Cardiac septum (tissue), 1 donor: ENCODE measurements at regions not wholly inside any gene's neighbourhood (a gene's known extent, or its start where the extent isn't known, plus 50 kb on each side); places are given as distances from the start of the nearest gene placed in this dataset.
"Not testable (repeated sequence)": the region's sequence is repeated elsewhere in the genome, so short reads cannot be mapped to it uniquely, and the experiment has no call there.

ENCODE experiments used
- DNase-seq: peaks from one replicate; pipeline ENCODE4 v3.0.0-alpha.2; 2020; ENCODE audit warnings: low spot score
- intact Hi-C: fragments of 100-400 bp; cut with DNase I; formaldehyde crosslinking; loops from one replicate; pipeline ENCODE4 v1.14.0; 2022
- donor health status: DM: no; HTN: no; CAD: no.

DNA sequence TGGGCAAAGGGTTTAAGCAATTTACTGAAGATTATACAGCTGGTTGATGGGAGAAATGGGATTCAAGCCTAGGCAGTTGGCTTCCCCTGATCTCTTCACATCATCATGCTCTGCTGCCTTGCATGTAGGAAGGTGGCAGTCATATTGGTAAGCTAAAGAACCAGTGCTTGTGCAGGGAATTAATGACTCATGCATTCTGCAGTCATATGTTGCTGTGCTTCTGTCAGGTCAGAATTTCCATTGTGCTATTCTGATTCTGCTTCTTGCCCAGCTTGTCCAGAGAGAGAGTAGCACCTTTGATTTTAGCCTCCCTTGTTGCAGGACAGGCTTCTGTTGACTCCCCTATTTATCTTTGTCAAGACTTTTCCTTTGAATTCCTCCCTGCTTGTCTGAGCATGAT is 114.0 kb upstream of the IKBKE start:
- DNase-seq, intact Hi-C loops: not testable (repeated sequence)

DNA sequence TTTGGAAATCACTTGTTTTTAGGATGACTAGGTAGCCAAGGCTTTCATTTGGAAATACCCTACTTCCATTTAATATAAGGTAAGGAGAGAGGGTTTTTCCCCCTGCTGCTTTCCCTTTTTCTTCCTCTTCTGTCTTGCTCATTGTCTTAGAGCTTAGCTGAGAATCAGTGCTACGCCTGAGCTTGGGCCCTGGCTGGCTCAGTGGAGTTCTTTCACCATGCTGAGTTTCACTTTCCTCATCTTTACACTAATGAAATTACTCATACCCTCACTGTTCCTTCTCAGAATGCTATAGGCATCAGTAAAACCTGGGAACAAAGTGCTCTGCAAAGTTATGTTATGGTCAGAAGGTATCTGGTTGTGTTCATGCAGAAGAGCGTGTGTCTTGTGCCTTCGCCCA is 112.3 kb upstream of the IKBKE start:
- DNase-seq, intact Hi-C loops: not testable (repeated sequence)

DNA sequence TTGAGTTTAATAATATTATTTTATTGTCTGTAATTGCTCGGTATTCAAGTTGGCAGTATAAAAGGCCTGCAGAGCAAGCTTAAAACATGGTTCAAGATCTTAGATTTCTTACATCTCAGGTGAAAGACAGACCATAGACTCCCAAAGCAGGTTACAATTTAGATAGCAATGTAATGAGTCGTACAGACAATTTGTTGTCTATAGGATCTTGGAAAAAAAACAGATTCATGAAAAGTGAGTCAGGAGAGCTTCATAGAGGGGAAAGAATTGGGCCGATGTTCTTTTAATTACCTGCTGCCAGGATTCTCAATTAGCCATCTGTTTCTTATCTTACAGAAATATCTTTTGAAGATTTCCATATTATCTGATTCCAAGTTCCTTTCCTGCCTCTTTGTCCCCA is 111.5 kb upstream of the IKBKE start:
- intact Hi-C loops, DNase-seq: not testable (repeated sequence)

DNA sequence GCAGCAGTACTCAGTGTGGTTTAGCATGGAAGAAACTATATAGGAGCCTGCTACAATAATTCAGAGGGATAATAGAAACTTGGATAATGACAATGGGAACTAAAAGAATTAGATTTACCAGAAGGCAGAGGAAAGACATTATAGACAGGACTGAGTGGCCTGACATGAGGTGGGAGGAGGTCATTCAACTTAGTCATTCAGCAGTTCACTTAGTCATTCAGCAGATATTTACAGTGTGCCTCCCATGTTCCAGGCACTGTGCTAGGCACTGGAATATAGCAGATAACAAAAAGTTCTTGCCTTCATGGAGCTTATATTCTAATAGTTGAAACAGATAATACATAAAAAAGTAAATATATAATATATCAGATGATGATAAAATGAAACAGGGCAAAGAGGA is 110.9 kb upstream of the IKBKE start:
- intact Hi-C loops, DNase-seq: not testable (repeated sequence)

- DNase-seq, intact Hi-C loops: not testable (repeated sequence)
Observed at GRCh38 chr1:206361978-206362543, 108.2 kb upstream of the IKBKE start.

- intact Hi-C loops, DNase-seq: not testable (repeated sequence)
Observed at GRCh38 chr1:206362994-206363393, 107.3 kb upstream of the IKBKE start.

DNA sequence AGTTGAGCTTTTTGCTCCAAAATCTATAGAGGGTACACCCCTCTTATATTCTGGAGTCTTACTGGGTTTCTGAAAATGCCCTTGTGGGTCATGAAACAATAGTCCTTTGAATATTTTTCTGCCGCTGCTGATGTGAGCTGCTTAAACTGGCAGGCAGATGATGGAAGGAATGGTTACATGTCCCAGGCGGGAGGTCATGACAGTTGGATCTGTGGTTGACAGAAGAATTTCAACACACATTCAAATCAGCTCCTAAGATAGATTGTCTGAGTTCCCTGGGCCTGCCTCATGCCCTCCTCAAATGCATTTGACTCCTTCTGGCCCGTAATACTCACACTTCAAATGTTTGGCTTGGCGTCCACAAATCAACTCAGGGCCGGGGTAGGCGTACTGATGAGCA is 105.0 kb upstream of the IKBKE start:
- intact Hi-C loops, DNase-seq: not testable (repeated sequence)

GRCh38 chr1:206366131-206366530 is 104.1 kb upstream of the IKBKE start:
- intact Hi-C loops, DNase-seq: not testable (repeated sequence)

- DNase-seq: not testable (repeated sequence)
Observed at GRCh38 chr1:206366772-206367171, 103.5 kb upstream of the IKBKE start.

DNA sequence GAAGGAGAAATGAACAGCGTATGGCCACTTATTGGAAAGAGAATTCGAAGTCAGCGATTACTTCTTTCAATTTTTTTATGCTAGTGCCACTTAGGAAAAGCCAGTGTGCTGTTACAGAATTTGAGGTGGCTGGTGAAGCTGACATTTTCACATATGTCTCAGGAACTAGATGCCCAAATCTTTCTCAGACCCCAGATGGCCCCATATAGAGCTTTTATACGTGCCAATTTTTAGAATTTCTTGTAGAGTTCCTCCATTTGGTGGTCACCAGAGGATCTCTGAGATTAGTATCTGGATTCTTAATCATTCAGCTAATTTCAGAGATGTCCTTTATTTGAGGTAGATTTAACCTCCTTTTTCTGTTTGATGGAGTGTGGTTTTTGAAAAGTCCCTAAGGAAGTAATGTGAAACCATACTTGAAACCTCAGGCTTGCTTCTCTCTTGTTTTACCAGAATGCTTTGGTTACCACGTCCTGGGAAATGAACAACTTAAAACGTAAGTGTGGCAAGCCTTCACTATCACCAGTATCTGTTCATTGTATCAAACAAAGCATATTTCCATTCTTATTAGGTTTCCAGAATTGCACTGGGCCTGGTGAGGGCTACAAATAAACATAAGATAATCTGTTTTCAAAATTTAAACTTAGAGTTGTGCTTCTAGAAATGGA is 102.2 kb upstream of the IKBKE start:
- intact Hi-C loops, DNase-seq: not testable (repeated sequence)

More at GRCh38 chr1:206366772-206367171, 103.5 kb upstream of the IKBKE start:
- intact Hi-C loops: not testable (repeated sequence)

GRCh38 chr1:206374725-206375124 is 95.6 kb upstream of the IKBKE start:
- DNase-seq, intact Hi-C loops: not testable (repeated sequence)

- intact Hi-C loops, DNase-seq: not testable (repeated sequence)
Observed at GRCh38 chr1:206375552-206375951, 94.7 kb upstream of the IKBKE start.

- intact Hi-C loops, DNase-seq: not testable (repeated sequence)
Observed at GRCh38 chr1:206378506-206378905, 91.8 kb upstream of the IKBKE start.

- intact Hi-C loops: not testable (repeated sequence)
Observed at GRCh38 chr1:206379245-206379644, 91.0 kb upstream of the IKBKE start.

DNA sequence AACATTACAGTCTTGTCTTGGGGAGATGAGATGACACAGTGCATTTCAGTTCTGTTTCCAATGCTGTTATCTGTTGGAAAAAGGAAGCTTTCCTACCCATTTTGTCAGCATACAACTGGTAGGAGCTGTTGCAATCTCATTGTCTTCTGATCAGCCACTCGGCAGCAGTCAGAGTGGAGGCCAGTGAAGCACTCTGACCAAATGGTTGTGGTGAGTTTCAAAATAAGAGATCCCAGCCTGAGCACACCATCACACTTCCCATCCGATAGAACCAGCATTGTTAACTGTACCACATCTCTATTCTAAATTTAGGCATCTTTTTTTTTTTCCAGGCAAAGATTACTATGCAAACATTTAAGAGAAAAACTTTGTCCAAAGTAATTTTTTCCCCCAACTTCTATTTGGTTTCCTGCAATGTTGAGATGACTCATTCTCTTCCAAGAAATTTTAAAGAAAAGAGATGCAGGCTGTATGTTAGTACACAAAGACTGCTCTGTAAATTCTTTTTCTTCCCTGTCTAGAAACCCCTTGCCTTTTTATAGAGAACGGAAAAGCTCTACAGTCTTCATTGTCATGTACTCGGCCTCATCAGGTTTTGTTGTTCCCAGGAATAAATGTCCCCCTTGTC is 90.0 kb upstream of the IKBKE start:
- DNase-seq, intact Hi-C loops: not testable (repeated sequence)

More at GRCh38 chr1:206379245-206379644, 91.0 kb upstream of the IKBKE start:
- DNase-seq: not testable (repeated sequence)

DNA sequence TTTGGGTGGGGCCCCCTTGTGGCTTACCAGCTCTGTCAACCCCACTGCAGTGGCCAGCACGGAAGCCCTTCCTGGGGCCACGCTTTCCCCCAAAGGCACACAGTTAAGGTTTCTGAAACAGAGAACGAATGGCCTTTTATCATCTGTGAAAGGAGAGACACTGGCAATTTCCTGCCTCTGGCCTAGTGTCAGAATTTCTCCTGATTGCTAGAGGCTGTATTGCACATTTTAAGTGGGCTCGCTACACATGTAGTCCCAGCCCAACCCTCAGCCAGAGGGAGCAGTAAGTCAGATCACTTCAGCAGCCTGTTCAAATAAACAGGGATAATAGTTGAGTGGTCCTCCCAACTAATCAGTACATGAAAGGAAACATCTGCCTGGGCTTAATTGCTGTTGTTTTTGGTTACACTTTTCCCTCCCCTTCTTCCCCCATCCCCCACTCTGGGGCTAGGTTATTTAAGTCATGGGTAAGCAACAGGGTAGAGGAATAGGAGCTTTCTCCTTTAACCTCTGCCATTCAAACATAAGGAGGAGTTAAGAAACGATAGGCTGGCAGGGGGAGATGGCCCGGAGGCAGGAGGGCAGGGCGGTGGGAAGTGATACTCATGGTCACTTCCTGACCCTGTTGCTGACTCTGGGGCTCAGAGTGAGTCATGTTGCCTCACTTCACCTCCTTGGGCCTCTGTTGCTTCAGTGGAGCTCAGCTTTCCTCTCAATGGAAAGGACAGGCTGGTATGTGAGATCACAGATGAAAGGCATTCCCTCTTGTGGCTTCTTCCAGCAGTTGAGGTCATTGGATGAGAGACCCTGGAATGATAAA is 89.3 kb upstream of the IKBKE start:
- intact Hi-C loops, DNase-seq: not testable (repeated sequence)

GRCh38 chr1:206384029-206384807 is 86.1 kb upstream of the IKBKE start:
- DNase-seq, intact Hi-C loops: not testable (repeated sequence)

- intact Hi-C loops, DNase-seq: not testable (repeated sequence)
Observed at GRCh38 chr1:206384891-206385290, 85.4 kb upstream of the IKBKE start.

DNA sequence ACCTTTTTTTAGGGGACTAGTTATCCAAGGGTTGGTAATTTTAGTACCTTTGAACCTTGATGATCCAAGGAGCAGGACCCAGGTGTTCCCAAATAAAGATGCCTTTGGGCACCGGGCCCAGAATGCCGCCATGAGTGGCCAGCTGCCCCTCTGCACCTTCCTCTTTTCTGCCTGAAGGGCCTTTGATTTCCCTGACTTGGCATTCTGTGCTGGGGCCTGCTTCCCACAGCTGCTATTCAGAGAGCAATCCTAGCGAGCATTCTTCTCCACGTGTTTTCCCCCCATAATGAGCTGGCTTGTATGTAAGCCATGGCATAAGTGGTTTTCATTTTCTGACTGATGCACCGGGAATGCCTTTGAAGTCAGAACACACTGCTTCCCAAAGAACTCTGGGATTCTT is 82.6 kb upstream of the IKBKE start:
- DNase-seq, intact Hi-C loops: not testable (repeated sequence)
